Breast epithelium (tissue), 4 donors: ENCODE measurements at regions not wholly inside any gene's neighbourhood (a gene's known extent, or its start where the extent isn't known, plus 50 kb on each side); places are given as distances from the start of the nearest gene placed in this dataset.

Experiments
- DNase-seq, 2 donors: peaks; one replicate each; pipeline ENCODE4 v3.0.0-alpha.2; 2019; ENCODE audit warnings: low spot score in 2 of 2
- H3K27ac ChIP-seq, 2 donors: fragments of 200-600 bp; sonication (generic) in 1 of 2; one replicate each; pipeline ENCODE4 v1.5.1; 2016 to 2019; ENCODE audit warnings: mild to moderate bottlenecking in 1 of 2
- H3K27me3 ChIP-seq, 2 donors: fragments of 200-600 bp; sonication (generic) in 1 of 2; one replicate each; pipeline versions ENCODE4 v1.5.1 to v1.6.0; 2017 to 2019; ENCODE audit warnings: control low read depth in 1 of 2, mild to moderate bottlenecking in 1 of 2
- H3K36me3 ChIP-seq: fragments of 200-600 bp; one replicate; pipeline ENCODE4 v1.5.1; 2019
- H3K4me1 ChIP-seq, 2 donors: fragments of 200-600 bp; sonication (generic); one replicate each; pipeline ENCODE4 v1.5.1; 2016 to 2019; ENCODE audit warnings: control low read depth in 1 of 2
- H3K4me3 ChIP-seq, 3 donors: fragments of 200-600 bp; sonication (generic); 1 replicate in 2 of 3; 2 replicates in 1 of 3; pipeline ENCODE4 v1.5.1; 2016 to 2019; ENCODE audit warnings: mild to moderate bottlenecking in 3 of 3, moderate library complexity in 2 of 3
- H3K9me3 ChIP-seq, 2 donors: fragments of 200-600 bp; sonication (generic) in 1 of 2; one replicate each; pipeline ENCODE4 v1.5.1; 2016 to 2019; ENCODE audit warnings: control low read depth in 1 of 2
- CTCF ChIP-seq, 3 donors: fragments of 450-650 bp; IDR thresholded peaks; one replicate each; pipeline ENCODE4 v1.5.1; 2016 to 2017; ENCODE audit warnings: antibody characterized with exemption in 3 of 3, mild to moderate bottlenecking in 3 of 3, moderate library complexity in 3 of 3
- POLR2A ChIP-seq: fragments of 450-650 bp; IDR thresholded peaks from one replicate; pipeline ENCODE4 v1.6.1; 2016; ENCODE audit warnings: antibody characterized with exemption, mild to moderate bottlenecking, moderate library complexity
- POLR2AphosphoS5 ChIP-seq, 3 donors: sonication (generic); formaldehyde crosslinking; IDR thresholded peaks; one replicate each; pipeline ENCODE4 v1.6.1; 2017; ENCODE audit warnings: antibody characterized with exemption in 3 of 3
- intact Hi-C: fragments of 100-400 bp; cut with DNase I; formaldehyde crosslinking; loops from one replicate; pipeline ENCODE4 v1.15.1; 2023; ENCODE audit warnings: low total_unique reads

- intact Hi-C loops, result no loop called here
- Histone ChIP-seq H3K27ac (no peak overlapping the region), H3K27me3 (peaks cover 0 to 11% of the 10 kb centered on the region in 2 donors), H3K36me3 (no peaks in the 10 kb centered on the region), H3K9me3 (no peaks in the 10 kb centered on the region), H3K4me1 (no peaks in the 10 kb centered on the region), H3K4me3 (no peak overlapping the region)
- no peak for DNase-seq
- TF ChIP-seq POLR2AphosphoS5 (IDR thresholded peaks at IDR 0.05) (no peak), POLR2A (no peak), CTCF (IDR thresholded peaks at IDR 0.05) (no peak)
Observed at GRCh38 chr22:27293721-27294445, 507.7 kb downstream of the MN1 start.

DNA sequence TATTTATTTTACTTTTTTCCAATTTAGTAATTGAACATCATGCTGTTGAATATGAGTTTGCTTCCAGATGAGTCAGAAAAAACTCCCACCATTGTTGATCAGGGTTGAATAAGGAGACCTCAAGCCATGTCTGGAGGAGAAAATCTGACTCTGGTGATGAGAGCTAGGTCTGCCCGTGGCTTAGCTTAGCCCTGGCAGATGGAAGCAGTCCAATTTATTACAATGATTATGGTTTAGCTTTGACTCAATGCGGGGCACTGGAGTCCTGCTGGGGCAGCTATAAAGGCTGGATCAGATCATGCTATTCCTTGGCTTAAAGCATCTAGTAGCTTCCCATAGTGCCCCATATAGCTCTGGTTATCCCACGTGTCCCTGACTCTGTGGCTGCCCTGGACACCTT, 506.5 kb downstream of the MN1 start:
- Histone ChIP-seq H3K4me3 (no peak overlapping the region), H3K36me3 (no peaks in the 10 kb centered on the region), H3K27me3 (peaks cover 0 to 11% of the 10 kb centered on the region in 2 donors), H3K27ac (no peak overlapping the region), H3K4me1 (no peaks in the 10 kb centered on the region), H3K9me3 (no peaks in the 10 kb centered on the region)
- TF ChIP-seq POLR2A, result no peak
- TF ChIP-seq POLR2AphosphoS5 (IDR thresholded peaks at IDR 0.05), result no peak
- intact Hi-C loops, result no loop called here
- DNase-seq, result no peak

DNA sequence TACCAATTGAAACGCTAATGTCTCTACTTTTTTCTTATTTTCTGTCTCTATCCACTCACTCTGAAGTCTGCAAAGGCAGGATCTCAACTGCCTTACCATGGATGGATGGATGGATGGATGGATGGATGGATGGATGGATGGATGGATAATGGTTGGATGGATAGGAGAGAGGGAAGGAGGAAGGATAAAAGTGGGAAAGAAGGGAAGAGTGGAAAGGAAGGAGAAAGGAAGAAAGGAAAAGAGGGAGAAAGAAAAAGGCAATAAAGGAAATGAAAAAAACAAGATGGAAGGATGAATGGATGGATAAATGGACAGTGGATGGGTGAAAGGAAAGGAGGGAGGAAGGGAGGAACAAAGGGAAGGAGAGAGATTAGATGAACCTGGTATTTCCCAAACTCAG, 506.0 kb downstream of the MN1 start:
- intact Hi-C loops, result no loop called here
- H3K4me1 ChIP-seq, result no peaks in the 10 kb centered on the region
- peaks cover 0 to 11% of the 10 kb centered on the region in 2 donors for H3K27me3 ChIP-seq
- H3K27ac ChIP-seq, result no peak overlapping the region
- no peak for DNase-seq
- H3K9me3 ChIP-seq, result no peaks in the 10 kb centered on the region
- H3K36me3 ChIP-seq, result no peaks in the 10 kb centered on the region
- no peak overlapping the region for H3K4me3 ChIP-seq
- TF ChIP-seq POLR2AphosphoS5 (IDR thresholded peaks at IDR 0.05) (no peak), CTCF (IDR thresholded peaks at IDR 0.05) (no peak), POLR2A (no peak)

DNA sequence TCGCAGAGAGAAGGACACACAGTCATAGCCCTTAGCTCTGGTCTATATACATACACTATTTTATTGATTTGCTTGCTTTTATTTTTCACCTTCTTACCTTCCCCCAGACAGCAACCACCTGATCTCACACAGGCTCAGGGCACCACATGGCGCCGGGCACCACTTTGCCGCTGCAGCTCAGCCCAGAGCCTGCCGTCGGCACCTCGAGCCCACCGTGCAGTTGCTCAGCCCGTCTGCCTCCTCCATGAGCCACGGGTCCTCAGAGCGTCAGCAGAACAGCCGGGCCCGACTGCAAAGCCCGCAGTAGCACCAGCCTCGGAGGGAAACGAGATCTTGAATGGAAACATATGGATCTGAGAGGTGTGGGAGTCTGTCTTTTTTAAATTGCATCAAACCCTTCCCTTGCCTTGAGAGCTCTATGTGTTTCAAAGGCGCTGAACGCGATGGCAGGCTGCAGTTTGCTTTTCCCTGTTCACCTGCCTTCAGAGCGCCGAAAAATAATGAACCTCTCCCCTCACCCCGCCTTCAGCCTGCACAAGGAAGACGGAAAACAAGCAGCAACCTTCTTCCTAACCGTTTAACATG, 505.4 kb downstream of the MN1 start:
- Histone ChIP-seq H3K4me1 (no peaks in the 10 kb centered on the region), H3K27ac (no peak overlapping the region), H3K4me3 (no peak overlapping the region), H3K27me3 (peaks cover 0 to 11% of the 10 kb centered on the region in 2 donors), H3K9me3 (no peaks in the 10 kb centered on the region), H3K36me3 (no peaks in the 10 kb centered on the region)
- TF ChIP-seq POLR2AphosphoS5 (IDR thresholded peaks at IDR 0.05), result no peak
- TF ChIP-seq POLR2A, result no peak
- no peak for TF ChIP-seq CTCF (IDR thresholded peaks at IDR 0.05)
- DNase-seq, result no peak
- intact Hi-C loops, result no loop called here

DNA sequence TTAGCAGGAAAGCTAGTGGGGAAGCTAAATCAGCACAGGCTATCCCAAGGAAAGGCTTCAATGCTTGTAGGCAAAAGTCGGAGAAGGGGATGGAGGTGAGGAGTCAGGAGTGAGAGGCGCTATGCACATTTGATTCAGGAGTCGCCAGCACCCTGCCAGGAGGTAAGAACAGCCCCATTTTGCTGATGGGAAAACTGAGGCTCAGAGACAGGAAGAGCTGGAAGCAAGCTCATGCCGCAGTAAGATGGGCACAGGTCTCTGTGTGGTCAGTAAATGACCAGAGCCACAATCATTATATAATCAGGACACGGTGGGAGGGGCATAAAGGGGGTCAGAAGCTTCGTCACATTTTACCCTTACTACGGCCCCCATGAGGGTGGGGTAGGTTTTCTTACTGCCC, 504.4 kb downstream of the MN1 start:
- H3K36me3 ChIP-seq, result no peaks in the 10 kb centered on the region
- TF ChIP-seq CTCF (IDR thresholded peaks at IDR 0.05) (no peak), POLR2AphosphoS5 (IDR thresholded peaks at IDR 0.05) (no peak), POLR2A (no peak)
- no peaks in the 10 kb centered on the region for H3K9me3 ChIP-seq
- no peaks in the 10 kb centered on the region for H3K4me1 ChIP-seq
- H3K27ac ChIP-seq, result no peak overlapping the region
- H3K27me3 ChIP-seq, result peaks cover 0 to 8% of the 10 kb centered on the region in 2 donors
- intact Hi-C loops, result no loop called here
- DNase-seq, result no peak
- no peak overlapping the region for H3K4me3 ChIP-seq
